ENCODE measurements at regions not wholly inside any gene's neighbourhood (a gene's known extent, or its start where the extent isn't known, plus 50 kb on each side); places are given as distances from the start of the nearest gene placed in this dataset.

DNA sequence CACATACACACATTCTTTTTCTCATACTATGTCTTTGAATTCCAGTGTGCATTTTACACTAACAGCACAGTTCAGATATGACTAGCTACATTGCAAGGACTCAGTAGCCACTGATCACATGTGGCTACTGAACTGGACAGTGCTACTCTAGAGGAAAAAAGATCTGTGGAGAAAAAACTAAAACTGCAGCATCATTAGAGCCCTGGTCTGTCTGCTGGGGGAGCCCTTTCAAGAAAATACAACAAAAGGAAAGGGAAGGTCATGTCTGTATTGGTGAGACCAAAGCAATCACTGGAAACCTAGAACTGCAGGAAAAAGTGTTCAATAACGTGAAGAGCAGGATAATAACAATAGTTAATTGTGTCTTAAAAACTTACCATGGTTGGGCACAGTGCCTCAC lies 132.3 kb upstream of the JARID2 start:
- no peak for TF ChIP-seq CTCF (IDR thresholded peaks at IDR 0.05)
- TF ChIP-seq POLR2A (IDR thresholded peaks at IDR 0.05), result no peak

Data from body of pancreas (tissue), 4 donors.